ENCODE measurements at regions not wholly inside any gene's neighbourhood (a gene's known extent, or its start where the extent isn't known, plus 50 kb on each side); places are given as distances from the start of the nearest gene placed in this dataset.

GRCh38 chr18:65016631-65017371, 734.0 kb upstream of the CDH7 start:
- ChIA-PET CTCF (no interaction called here), POLR2A (no interaction called here)
- no peak for TF ChIP-seq CTCF (IDR thresholded peaks at IDR 0.05; ENCODE audit: low read depth, low read length)
- DNase-seq (ENCODE audit: low read depth, low spot score), result no peak
- H3K9me3 ChIP-seq (ENCODE audit: control insufficient read depth, insufficient read depth, low read length), result peaks cover 15% of the 10 kb centered on the region
- no peak overlapping the region for H3K4me3 ChIP-seq (ENCODE audit: low read depth, low read length)
- no peaks in the 10 kb centered on the region for H3K27me3 ChIP-seq (ENCODE audit: control insufficient read depth, insufficient read depth, low read length)
- H3K27ac ChIP-seq (ENCODE audit: low read depth, low read length), result no peak overlapping the region

DNA sequence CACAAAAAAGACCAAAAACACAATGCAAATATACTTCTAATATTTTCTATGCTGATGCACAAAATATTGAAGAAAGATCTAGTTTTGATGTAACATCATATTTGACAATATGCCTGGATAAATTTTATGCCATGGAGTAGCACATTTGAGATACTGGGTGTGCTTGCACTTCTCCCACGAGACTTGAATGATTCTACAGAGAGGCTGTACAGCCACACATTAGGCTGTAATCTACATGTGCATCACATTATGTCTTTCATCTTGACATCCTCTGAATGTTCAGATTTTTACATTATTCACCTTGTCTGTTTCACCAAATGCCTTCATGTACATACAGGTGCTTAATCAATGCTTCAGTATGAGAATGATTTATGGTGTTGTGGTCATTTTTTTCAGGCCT, 756.4 kb upstream of the CDH7 start:
- Histone ChIP-seq H3K4me3 (ENCODE audit: low read depth, low read length) (no peak overlapping the region), H3K9me3 (ENCODE audit: control insufficient read depth, insufficient read depth, low read length) (no peaks in the 10 kb centered on the region), H3K27ac (ENCODE audit: low read depth, low read length) (no peak overlapping the region), H3K27me3 (ENCODE audit: control insufficient read depth, insufficient read depth, low read length) (no peaks in the 10 kb centered on the region)
- DNase-seq (ENCODE audit: low read depth, low spot score), result no peak
- ChIA-PET POLR2A (no interaction called here), CTCF (no interaction called here)
- TF ChIP-seq CTCF (IDR thresholded peaks at IDR 0.05; ENCODE audit: low read depth, low read length), result no peak

GRCh38 chr18:64993695-64994094, 757.1 kb upstream of the CDH7 start:
- Histone ChIP-seq H3K9me3 (ENCODE audit: control insufficient read depth, insufficient read depth, low read length) (peaks cover 2% of the 10 kb centered on the region; the same call in 1 of the 2 replicates), H3K27me3 (ENCODE audit: control insufficient read depth, insufficient read depth, low read length) (no peaks in the 10 kb centered on the region), H3K27ac (ENCODE audit: low read depth, low read length) (no peak overlapping the region), H3K4me3 (ENCODE audit: low read depth, low read length) (no peak overlapping the region)
- no peak for DNase-seq (ENCODE audit: low read depth, low spot score)
- no peak for TF ChIP-seq CTCF (IDR thresholded peaks at IDR 0.05; ENCODE audit: low read depth, low read length)
- POLR2A ChIA-PET, result no interaction called here
- CTCF ChIA-PET, result no interaction called here

GRCh38 chr18:64992654-64993053, 758.2 kb upstream of the CDH7 start:
- no peak for DNase-seq (ENCODE audit: low read depth, low spot score)
- Histone ChIP-seq H3K4me3 (ENCODE audit: low read depth, low read length) (no peak overlapping the region), H3K27me3 (ENCODE audit: control insufficient read depth, insufficient read depth, low read length) (no peaks in the 10 kb centered on the region), H3K9me3 (ENCODE audit: control insufficient read depth, insufficient read depth, low read length) (peaks cover 6% of the 10 kb centered on the region), H3K27ac (ENCODE audit: low read depth, low read length) (no peak overlapping the region)
- ChIA-PET CTCF (no interaction called here), POLR2A (no interaction called here)
- no peak for TF ChIP-seq CTCF (IDR thresholded peaks at IDR 0.05; ENCODE audit: low read depth, low read length)

DNA sequence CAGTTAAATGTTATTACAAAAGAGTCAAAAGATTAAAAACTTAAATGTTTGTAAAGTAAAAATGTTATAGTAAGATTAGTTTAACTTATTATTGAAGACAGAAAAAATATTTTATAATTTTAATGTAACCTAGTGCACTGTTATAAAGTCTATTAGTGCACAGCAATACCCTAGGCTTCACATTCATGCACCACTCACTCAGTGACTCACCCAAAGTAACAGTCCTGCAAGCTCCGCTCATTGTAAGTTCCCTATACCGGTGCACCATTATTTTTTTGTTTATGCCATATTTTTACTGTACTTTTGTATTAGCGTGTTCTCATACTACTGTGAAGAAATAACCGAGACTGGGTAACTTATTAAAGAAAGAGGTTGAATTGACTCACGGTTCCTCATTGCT, 759.7 kb upstream of the CDH7 start:
- ChIA-PET CTCF (no interaction called here), POLR2A (no interaction called here)
- no peaks in the 10 kb centered on the region for H3K27me3 ChIP-seq (ENCODE audit: control insufficient read depth, insufficient read depth, low read length)
- TF ChIP-seq CTCF (IDR thresholded peaks at IDR 0.05; ENCODE audit: low read depth, low read length), result no peak
- no peak overlapping the region for H3K27ac ChIP-seq (ENCODE audit: low read depth, low read length)
- H3K9me3 ChIP-seq (ENCODE audit: control insufficient read depth, insufficient read depth, low read length), result peaks cover 9% of the 10 kb centered on the region
- no peak for DNase-seq (ENCODE audit: low read depth, low spot score)
- H3K4me3 ChIP-seq (ENCODE audit: low read depth, low read length), result no peak overlapping the region
